HepG2 (cell line): ENCODE measurements at regions not wholly inside any gene's neighbourhood (a gene's known extent, or its start where the extent isn't known, plus 50 kb on each side); places are given as distances from the start of the nearest gene placed in this dataset.

Source experiments
- ATAC-seq: fragments of 200-7000 bp; cut with Tn5 transposase; 3 replicates; pipeline ENCODE4 v1.9.1; 2020; ENCODE audit warnings: mild to moderate bottlenecking, moderate library complexity
- BruUV-seq: library from RNA; stranded (reverse); fragments of 400-500 nt; replicated peaks from 2 replicates; lab custom pipeline; 2021; lab: Mats Ljungman, UMichigan
- CTCF ChIA-PET: fragments of 300-600 bp; formaldehyde crosslinking; extraction: SDS; loops from one replicate; lab custom pipeline; 2021; ENCODE audit warnings: low total read pairs, inconsistent platforms, low intra/inter-chr PET ratio; lab: Yijun Ruan, JAX
- POLR2A ChIA-PET: fragments of 350-600 bp; sonication (Branson Sonifier 250); formaldehyde crosslinking; loops from one replicate; lab custom pipeline; 2020; ENCODE audit warnings: antibody characterized with exemption, inconsistent platforms; lab: Yijun Ruan, JAX
- DNase-seq: peaks from one replicate; pipeline ENCODE4 v3.0.0-alpha.2; 2015; ENCODE audit warnings: low spot score
- FAIRE-seq: peaks from 3 replicates; lab custom pipeline; 2011; peaks lifted over from hg19 to GRCh38; lab: Jason Lieb, UNC
- H2AFZ ChIP-seq: one replicate; pipeline ENCODE4 v1.6.1; 2011; ENCODE audit warnings: low read length, inconsistent platforms
- H3K27ac ChIP-seq: fragments of 300-600 bp; 3 replicates; pipeline ENCODE4 v1.8.0; 2011; ENCODE audit warnings: mixed run types, mild to moderate bottlenecking, mixed read lengths, low read length, inconsistent platforms; ENCODE audit not compliant: insufficient read depth; ENCODE audit errors: extremely low read length
- H3K27me3 ChIP-seq, 2 experiments: fragments of 200-600 bp in 1 of 2; 2 replicates in 1 of 2; 3 replicates in 1 of 2; pipeline versions ENCODE4 v1.6.0 to v1.8.0; 2011; ENCODE audit warnings: low read length in 2 of 2, mild to moderate bottlenecking in 2 of 2, moderate library complexity in 2 of 2, inconsistent platforms in 1 of 2; ENCODE audit not compliant: insufficient read depth in 2 of 2, control insufficient read depth in 1 of 2
- H3K36me3 ChIP-seq, 2 experiments: fragments of 200-600 bp in 1 of 2; replicated peaks in 1 of 2; 2 replicates in 1 of 2; 3 replicates in 1 of 2; pipeline versions ENCODE4 v1.5.1 to v1.8.0; 2011; ENCODE audit warnings: low read length in 2 of 2, inconsistent platforms in 1 of 2; ENCODE audit not compliant: insufficient read depth in 2 of 2, control insufficient read depth in 1 of 2
- H3K4me1 ChIP-seq: 2 replicates; pipeline ENCODE4 v1.5.1; 2012; ENCODE audit warnings: low read length, inconsistent platforms; ENCODE audit not compliant: insufficient read depth
- H3K4me2 ChIP-seq: 2 replicates; pipeline ENCODE4 v1.6.0; 2011; ENCODE audit warnings: low read depth, low read length, inconsistent platforms
- H3K4me3 ChIP-seq, 3 experiments: fragments of 200-600 bp in 1 of 3; sonication (generic), shearing (Covaris generic) in 1 of 3; replicated peaks in 1 of 3; 2 replicates each; pipeline ENCODE4 v1.5.1; 2011 to 2016; ENCODE audit warnings: low read length in 3 of 3, inconsistent platforms in 2 of 3, low read depth in 2 of 3, mild to moderate bottlenecking in 2 of 3, control low read depth in 1 of 3, mixed read lengths in 1 of 3; ENCODE audit not compliant: insufficient read depth in 1 of 3
- H3K79me2 ChIP-seq: one replicate; pipeline ENCODE4 v1.6.1; 2011; ENCODE audit warnings: low read length, inconsistent platforms; ENCODE audit not compliant: insufficient read depth
- H3K9ac ChIP-seq: 2 replicates; pipeline ENCODE4 v1.6.0; 2011; ENCODE audit warnings: mild to moderate bottlenecking, low read depth, low read length, inconsistent platforms; ENCODE audit not compliant: insufficient read depth
- H3K9me3 ChIP-seq: 2 replicates; pipeline ENCODE4 v1.5.1; 2012; ENCODE audit warnings: mild to moderate bottlenecking, low read length
- H4K20me1 ChIP-seq: 2 replicates; pipeline ENCODE4 v1.6.0; 2011; ENCODE audit warnings: inconsistent platforms, mild to moderate bottlenecking, low read length, moderate library complexity; ENCODE audit not compliant: insufficient read depth
- KMT2A ChIP-seq: sonication (generic); formaldehyde crosslinking; IDR thresholded peaks from 2 replicates; pipeline ENCODE4 v1.4.0; 2020; ENCODE audit warnings: missing genetic modification reagents
- ZNF512 ChIP-seq: sonication (generic); formaldehyde crosslinking; IDR thresholded peaks from 2 replicates; pipeline ENCODE4 v1.4.0; 2020; ENCODE audit warnings: mild to moderate bottlenecking, missing genetic modification reagents
- ZNF546 ChIP-seq: sonication (generic); formaldehyde crosslinking; conservative IDR thresholded peaks from 2 replicates; pipeline ENCODE4 v1.8.1; 2023; ENCODE audit warnings: mild to moderate bottlenecking, missing genetic modification reagents
- ZNF800 ChIP-seq: sonication (generic); formaldehyde crosslinking; IDR thresholded peaks from 2 replicates; pipeline ENCODE4 v1.4.0; 2020; ENCODE audit warnings: missing genetic modification reagents
- ZUFSP ChIP-seq: sonication (generic); formaldehyde crosslinking; IDR thresholded peaks from 2 replicates; pipeline ENCODE4 v1.9.0; 2021; ENCODE audit warnings: missing genetic modification reagents, mild to moderate bottlenecking, borderline replicate concordance
- WGBS: methylation state at CpG from one replicate; pipeline ENCODE4 v1.1.6; 2017; ENCODE audit warnings: low lambda C conversion rate; 5-methylcytosine and 5-hydroxymethylcytosine counted together
- in situ Hi-C: cut with HindIII; loops from 2 replicates; pipeline ENCODE4 v1.10.0; 2017; ENCODE audit warnings: low pct_unique_long_range_greater_than_20kb; ENCODE audit not compliant: extremely low pct_ligation_motif_present
- intact Hi-C: fragments of 100-400 bp; cut with micrococcal nuclease; formaldehyde crosslinking; loops from one replicate; pipeline ENCODE4 v1.10.0; 2022; ENCODE audit not compliant: unreplicated experiment

GRCh38 chr7:13159003-13159402, 471.6 kb downstream of the ARL4A start:
- no peaks in the 10 kb centered on the region; a peak in 1 of 5 replicates for H3K27me3 ChIP-seq
- intact Hi-C loops: no loop called here
- H3K9ac ChIP-seq: no peak overlapping the region
- in situ Hi-C loops: no loop called here
- 29% methylated on average over 1 of the region's 1 CpG for WGBS
- H3K4me2 ChIP-seq: no peak overlapping the region
- DNase-seq (no peak), ATAC-seq (no peak)
- H3K4me1 ChIP-seq: no peaks in the 10 kb centered on the region
- no peaks in the 10 kb centered on the region for H4K20me1 ChIP-seq
- H3K79me2 ChIP-seq: no peaks in the 10 kb centered on the region
- CTCF ChIA-PET: no interaction called here
- H3K9me3 ChIP-seq: no peaks in the 10 kb centered on the region
- no peak overlapping the region for H3K4me3 ChIP-seq
- TF ChIP-seq ZUFSP (no peak), ZNF800 (CRISPR knock-in tag) (no peak), KMT2A (CRISPR knock-in tag) (no peak), ZNF512 (CRISPR knock-in tag) (no peak), ZNF546 (CRISPR knock-in tag) (no peak)
- TF ChIP-seq, all 625 proteins: peak for 0
- Histone ChIP-seq H2AFZ (no peak overlapping the region), H3K36me3 (no peaks in the 10 kb centered on the region), H3K27ac (no peak overlapping the region)
- BruUV-seq: no TSS peak
- FAIRE-seq: no peak
- POLR2A ChIA-PET: no interaction called here
